ENCODE measurements at regions not wholly inside any gene's neighbourhood (a gene's known extent, or its start where the extent isn't known, plus 50 kb on each side); places are given as distances from the start of the nearest gene placed in this dataset.
"Not testable (repeated sequence)": the region's sequence is repeated elsewhere in the genome, so short reads cannot be mapped to it uniquely, and the experiment has no call there.

DNA sequence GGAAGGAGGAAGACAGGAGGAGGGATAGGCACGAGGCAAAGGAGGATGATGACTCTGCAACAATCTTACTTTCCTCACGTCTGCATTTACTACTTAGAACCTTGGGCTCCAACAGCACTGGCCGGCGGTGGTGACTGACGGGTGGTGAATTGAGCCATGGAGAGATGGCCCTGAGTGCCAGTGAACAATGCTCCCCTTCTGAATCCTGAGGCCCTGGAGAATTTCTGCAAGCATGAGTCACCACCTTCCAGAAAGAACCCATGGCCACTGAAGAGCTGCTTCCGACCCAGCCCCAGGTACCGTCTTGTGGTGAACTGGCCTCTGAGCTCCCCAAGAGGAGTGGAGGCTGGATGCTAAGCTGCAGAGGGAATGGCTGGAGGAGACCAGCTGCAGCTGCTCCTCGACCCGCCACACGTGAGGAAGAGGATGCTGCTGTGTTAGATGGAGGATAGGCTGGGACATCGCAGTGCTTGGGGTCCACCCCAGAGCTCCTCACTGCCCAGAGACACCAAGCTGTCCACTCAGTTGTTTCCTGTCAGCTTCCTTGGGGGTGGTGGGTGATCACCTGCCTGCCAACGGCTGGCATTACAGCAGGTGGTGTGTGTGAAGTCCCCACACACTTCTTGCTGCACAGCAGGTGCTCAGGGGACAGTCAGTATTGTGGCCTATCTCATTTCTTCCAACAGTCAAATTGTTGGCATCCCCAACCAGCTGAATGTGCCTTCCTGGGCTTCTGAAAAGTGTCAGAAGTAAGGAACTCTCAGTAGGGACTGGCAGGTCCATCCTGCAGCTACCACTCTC is 186.5 kb upstream of the ID2 start:
- no peak for DNase-seq (ENCODE audit: low read depth)

DNA sequence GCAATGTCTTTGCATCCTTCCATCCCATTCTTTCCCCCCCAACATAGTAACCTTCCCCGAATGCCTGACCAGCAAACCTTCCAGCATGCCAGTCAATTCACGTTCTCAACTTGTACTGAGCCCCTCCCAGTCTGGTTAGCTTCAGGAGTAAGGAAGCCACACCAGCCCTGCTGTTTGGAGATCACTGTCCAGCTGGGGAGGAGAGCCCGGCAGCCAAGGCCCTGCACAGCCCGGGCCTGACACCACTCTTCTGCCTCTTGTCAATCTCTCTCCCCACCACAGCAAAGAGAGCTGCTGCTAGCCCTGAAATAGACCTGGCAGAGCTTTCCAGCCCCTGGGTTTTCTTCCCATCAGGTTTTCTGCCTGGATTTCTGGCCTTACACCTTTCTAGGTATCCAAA is 185.8 kb upstream of the ID2 start:
- DNase-seq (ENCODE audit: low read depth) = no peak

DNA sequence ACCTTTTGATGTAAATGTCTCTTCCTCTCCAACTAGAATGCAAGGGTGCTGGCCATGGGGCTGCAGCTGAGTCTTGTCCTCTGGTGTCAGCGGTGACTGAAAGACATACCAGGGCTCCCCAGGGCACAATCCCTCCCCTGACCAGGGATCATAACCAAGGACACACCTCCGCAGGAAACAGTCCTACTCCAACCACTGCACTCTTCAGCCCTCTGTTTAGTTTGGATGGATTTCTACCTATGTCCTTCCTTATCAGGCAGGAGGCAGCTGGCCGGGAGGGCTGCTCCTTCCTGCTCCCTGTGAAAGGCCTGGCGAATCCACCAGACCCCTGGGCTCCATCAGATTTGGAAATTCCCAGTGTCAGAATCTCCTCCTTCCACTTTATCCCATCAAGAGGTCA is 185.2 kb upstream of the ID2 start:
- DNase-seq (ENCODE audit: low read depth) = no peak

DNA sequence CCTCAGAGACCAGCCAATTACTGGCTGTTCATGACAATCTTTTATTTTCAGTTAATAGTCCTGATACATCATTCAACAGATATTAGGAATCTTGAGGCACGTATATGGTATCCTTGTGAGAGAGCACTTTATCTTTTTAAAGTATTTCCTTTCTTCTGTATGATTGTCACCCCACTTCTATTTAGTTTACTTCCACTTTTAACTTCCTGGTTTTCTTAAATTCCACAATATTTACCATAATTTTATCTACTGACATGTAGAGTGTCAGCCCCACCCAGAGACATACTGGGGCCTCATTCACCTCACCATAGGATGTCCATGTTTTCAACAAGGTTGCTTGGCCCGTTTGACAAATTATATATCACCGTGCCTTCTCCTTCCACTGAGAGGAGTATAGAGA is 182.9 kb upstream of the ID2 start:
- DNase-seq (ENCODE audit: low read depth) = no peak

DNA sequence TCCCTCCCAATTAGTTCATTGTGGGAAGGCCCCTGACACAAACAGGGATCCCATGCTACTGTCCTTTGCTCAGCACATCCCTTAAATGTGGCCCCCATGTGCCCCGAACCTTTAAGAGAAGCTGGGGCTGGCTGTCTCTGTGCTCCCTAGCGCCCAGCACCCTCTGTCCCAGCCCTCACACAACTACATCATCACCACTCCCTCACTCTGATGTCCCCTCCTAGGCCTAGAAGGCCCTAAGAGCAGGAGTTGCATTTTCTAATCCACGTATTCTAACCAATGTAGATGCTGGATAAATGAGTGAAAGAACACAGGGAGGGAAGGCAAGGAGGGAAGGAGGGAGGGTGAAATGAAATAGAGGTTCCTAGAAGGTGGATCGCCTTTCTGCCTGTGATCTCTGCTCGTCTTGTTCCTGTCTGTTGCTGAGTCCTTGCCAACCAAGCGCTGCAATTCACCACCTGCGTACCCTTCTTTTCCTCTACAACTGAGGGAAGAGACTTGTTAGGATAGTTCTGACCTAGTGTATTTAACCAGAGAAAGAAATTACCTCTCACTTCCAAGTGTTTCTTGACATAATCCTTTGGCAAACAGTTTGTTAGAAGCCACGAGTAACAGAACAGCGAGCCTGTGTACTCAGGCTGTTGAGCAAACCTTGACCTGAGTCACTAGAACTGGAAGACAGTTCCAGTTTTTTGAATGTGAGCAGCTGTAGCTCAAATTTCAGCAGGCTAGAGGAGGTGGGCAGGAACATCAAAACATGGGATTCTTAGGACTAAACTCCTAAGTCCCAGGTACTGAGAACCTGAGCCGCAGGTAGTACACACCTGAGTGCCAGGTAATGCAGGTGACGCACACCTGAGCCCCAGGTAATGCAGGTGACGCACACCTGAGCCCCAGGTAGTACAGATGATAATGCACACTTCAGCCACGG is 181.5 kb upstream of the ID2 start:
- no peak for DNase-seq (ENCODE audit: low read depth)

DNA sequence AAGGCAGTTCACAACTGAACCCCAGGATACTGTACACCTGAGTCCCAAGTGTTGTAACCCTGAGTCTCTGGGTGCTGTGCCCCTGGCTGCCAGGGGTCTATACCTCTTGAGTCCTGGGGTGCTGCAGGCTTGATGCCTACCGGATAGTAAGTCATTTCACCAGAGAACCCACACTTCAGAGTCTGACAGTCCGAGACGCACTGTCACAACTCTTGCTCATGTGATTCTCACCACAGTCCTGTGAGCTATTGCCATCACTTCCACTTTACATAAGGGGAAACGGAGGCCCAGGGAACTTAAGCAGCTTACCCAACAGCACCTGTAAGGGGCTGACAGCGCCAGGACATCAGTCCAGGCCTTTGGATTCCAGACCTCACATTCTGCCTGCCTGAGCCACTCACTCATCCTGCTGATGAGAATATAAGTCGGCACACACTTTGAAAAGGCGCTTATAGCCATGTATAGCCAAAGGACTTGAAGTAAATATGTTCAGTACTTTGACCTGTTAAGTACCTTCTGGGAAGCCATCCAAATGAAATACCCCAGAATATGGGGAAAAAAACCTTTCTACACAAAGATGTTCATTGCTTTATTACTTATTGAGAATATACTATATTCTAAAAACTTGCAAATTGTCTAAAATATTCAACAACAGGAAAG is 180.7 kb upstream of the ID2 start:
- DNase-seq (ENCODE audit: low read depth) = no peak

DNA sequence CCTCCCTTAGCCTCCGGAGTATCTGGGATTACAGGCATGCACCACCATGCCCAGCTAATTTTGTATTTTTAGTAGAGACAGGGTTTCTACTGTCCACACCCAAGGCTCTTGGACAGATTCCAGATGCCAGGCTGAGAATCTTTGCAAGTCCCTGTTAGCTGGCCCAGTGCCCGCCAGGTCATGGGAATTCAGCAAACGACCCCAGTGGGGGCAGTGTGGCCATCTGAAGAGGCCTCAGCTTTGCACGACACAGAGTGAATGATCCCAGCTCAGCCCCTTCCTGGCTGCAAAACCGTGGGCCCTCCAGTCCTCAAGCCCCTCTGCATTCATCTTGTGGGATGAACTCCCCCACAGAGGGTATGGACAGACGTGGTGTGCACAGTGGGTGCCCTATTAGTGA is 179.5 kb upstream of the ID2 start:
- DNase-seq (ENCODE audit: low read depth) = no peak

DNA sequence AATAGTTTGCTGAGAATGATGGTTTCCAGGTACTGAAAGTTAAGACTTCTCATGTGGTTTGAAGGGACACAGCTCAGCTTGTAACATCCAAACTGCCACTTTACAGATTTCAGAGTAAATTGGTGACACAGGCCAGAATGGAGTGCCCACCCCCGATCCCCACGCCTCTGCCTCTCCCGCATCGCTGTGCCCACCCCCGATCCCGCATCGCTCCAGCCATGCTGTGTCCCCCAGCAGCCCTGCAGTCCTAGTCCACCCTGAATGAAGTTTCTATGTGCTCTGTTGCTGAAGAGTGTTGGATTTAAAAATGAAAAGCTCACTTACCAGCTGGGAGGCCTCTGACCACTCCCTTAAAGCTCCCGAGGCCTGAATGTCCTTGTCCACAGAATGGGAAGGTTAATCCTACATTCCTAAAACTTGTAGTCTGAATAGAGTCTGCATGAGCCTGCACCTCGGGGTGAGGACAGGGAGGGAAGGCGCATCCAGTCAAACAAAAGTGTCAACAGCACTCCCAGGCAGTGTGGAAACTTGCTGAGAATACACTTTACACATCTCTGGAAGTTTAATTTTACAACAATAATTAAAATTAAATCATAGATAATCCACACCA is 176.4 kb upstream of the ID2 start:
- no peak for DNase-seq (ENCODE audit: low read depth)

DNA sequence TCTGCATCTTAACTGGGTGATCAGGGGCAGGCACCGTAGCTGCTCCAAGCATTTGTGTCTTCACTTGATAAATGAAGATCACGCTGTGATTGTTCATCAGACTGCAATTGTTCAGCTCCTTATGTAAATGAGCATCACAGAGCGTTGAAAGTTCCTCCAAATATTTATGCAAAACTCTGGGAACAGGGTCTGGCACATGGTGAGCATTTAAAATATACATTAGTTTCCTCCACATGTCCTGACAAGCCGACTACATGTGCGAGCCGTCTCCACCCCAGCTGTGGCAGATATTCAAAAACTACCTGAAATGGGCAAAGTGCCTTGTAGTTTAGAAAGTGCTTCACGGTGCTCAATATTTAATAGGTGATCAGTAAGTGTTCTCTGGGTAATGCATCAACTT is 175.1 kb upstream of the ID2 start:
- DNase-seq (ENCODE audit: low read depth) = no peak

DNA sequence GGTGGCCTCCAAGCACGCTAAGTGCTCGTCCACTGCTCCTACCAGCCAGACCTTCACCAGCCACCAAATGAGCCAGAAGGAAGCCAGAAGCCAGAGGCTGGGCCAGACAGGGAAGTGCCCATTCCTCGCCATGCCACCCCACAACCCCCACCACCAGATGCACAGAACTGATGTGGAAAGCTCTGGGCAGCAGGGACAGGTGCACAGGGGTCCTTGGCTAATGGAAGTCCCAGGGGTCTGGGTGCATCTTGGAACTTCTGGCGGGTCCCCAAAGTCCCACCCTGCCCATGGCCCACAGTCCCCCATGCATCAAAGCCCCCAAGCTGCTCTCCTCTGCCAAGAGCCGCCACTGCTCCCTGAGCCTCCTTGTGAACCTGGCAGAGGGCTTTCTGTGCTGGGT is 173.1 kb upstream of the ID2 start:
- no peak for DNase-seq (ENCODE audit: low read depth)

DNA sequence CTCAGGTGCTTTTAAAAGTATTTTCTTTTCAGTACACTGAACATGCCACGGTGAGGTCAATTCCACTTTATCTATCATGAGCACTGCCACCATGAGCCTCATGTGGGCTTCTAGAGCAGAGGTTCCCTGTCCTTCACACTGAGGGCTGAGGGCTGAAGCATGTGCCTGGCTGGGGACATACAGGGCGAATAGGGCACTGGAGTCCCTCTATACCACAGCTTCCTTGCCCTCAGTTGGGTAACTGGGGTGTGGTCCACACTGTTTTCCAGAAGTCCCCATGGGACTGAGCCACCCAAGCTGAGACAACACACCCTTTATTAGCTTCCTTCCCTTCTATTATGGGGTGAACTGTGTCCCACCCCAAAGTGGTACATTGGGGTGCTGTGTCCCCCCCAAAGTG is 172.2 kb upstream of the ID2 start:
- no peak for DNase-seq (ENCODE audit: low read depth)

DNA sequence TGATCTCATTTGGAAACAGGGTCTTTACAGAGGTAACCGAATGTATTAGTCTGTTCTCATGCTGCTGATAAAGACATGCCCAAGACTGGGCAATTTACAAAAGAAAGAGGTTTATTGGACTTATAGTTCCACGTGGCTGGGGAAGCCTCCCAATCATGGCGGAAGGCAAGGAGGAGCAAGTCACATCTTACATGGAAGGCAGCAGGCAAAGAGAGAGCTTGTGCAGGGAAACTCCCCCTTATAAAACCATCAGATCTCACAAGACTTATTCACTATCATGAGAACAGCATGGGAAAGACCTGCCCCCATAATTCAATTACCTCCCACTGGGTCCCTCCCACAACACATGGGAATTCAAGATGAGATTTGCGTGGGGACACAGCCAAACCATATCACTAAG is 171.8 kb upstream of the ID2 start:
- not testable (repeated sequence) for DNase-seq (ENCODE audit: low read depth)

DNA sequence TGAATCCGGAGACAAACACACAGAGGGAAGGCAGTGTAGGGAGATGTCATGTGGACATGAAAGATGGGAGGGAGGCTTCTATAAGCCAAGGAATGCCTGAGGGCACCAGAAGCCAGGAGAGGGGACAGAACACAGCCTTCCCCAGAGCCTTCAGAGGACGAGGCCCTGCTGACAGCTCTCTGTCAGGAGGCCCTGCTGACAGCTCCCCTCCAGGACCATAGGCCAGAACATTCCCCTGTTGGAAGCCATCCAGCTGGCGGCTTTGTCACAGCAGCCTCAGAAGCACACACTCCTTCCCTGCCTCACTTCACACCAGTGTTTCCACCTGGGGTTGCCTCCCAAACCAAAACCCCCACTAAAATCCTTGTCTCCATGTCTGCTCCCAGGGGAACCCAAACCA is 171.3 kb upstream of the ID2 start:
- DNase-seq (ENCODE audit: low read depth) = no peak

DNA sequence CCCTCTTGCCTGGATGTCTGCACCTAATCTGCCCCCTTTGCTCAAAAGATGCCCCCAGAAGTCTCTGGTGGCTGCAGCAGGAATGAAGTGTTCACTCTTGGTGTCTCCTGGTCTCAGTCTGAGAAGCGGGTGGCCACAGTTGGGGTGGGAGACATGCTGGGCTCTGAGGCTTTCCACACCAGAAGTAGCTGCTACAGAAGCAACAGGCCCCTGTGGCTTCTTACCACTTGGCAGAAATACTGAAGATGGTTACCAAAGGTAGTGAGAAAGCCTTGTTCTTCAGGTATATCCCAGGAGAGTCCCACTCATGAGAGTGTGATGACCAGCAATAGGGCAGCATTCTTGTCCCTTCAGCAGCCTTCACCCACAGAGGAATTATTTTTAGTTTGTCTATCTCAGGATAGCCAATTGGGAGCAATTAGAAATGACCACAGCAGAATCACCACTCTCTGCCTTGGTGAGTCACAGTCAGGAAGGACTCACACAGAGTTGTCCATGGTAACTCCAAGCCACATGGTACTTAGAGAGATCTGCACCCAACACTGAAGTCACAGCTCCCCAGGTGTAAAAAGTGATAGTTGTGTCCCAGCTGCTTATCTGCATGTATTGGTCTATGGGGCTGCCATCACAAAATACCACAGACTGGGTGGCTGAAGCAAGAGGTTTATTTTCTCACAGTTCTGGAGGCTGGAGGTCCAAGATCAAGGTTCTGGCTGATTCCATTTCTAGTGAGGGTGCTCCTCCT is 169.8 kb upstream of the ID2 start:
- DNase-seq (ENCODE audit: low read depth) = no peak

DNA sequence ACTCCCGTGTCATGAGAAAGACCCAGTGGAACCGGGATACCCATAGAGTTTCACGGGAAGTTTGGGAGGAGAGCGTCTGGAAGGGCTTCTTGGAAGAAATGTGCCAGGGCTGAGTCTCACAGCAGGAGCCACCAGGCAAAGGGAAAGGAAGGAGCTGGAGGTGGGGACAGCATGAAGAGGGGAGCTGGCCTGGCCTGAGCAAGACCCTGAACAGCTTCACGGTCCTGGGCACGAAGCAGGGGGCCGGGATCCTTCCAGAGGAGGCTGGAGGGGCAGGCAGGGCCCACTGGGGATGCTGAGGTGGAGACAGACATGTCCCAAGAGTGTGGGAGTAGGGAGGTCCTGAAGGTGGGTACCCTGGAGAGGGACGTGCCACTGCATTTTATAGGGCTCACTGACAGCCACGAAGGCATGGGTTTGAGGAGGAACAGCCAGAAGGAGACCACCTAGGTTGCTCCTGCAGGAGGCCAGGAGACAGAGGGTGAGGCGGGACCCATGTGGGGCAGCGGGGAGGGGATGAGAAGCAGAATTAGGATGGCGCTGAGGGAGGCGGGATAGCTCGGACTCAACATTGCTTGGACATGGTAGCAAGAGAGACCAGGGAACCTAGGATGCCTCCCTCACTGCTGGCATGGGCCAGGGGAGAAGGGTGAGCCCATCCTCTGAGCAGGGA is 168.1 kb upstream of the ID2 start:
- no peak for DNase-seq (ENCODE audit: low read depth)

DNA sequence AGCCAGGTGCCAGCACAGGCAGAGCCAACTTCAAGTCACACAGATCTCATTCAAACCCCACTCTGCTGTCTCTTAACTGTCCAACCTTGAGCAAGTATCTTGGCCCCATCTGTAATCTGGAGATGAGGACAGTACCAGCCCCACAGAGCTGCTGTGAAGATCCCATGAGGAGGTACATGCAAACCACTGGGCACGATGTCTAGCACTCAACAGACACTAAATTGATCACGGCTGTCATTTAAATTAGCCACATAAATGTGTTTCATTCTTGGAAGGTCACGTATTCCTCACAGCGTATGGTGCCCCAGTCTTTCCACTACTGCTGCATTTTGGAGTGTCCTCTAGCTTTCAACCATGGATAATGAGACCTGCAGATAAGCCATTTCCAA is 167.6 kb upstream of the ID2 start:
- DNase-seq (ENCODE audit: low read depth) = no peak

DNA sequence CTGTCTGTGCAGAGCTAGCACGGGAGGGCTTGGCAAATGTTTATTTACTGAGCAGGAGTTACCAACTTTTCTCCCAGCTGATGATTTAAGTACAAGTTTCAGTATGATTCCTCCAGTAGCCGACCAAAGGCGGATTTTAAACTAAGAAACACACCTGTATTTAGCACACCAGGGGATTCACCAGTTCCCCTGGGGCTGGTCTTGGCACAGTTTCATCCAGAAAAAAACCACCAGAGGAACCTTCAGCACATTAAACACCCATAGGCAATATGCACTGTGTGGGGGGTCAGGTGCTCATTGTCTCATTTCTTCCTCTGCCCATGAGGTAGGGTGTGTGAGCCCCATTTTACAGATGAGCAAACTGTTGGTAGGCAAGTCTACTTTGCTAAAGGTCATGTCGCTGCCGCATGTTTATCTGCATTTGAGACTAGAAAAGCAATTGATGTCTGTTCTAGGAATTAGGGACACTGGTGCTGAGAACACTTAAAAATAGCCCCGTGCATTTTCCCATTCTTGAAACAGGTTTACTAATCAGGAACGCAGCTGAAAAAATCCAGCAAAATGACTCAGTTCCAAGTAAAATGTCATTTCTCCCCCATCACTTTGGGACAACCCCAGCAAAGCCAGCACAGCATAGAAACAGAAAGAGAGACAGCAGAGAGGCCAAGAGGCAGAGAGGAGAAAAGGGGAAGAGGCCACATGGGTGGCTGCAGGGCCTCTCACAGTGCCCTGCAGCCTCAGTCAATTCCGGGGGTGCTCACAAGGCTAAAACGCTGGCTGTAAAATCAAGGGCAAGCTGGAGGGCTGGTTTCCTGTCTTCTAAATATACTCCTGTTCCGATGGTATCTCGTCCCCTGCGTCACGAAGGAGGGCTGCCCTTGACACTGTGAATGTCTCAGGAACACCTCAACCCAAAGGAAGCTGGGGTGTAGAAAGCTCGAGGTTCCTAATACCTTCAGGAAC is 166.8 kb upstream of the ID2 start:
- DNase-seq (ENCODE audit: low read depth) = peak; percentile 16

DNA sequence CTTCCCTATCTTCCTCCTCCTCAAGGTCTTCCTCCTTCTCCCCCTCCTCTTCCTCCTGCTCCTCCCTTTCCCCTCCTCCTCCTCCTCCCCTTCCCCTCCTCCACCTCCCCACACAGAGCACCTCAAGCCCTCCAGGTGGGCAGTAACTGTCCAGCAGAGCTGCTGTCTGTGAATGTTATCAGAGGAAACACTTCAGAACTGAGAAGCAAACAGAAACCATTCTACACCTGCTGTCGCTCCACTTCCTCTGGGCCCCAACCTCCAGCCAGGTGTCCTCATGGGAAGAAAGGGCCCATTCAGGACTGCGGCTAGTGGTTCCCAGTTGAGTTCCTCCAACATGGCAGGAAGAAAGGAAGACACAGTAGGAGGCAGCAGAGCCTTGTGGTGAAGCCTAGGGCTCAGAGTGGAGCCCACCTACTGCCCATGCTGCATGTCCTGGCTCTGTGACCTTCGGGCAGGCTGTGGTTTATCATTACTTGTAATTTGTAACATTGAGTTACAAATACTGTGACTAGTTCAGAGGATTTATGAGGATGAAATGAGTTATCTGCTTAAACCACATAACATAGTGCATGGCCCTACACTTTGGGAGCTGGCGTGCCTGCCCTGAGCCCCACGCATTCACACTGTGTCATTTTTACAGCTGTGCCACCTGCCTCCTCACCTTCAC is 165.9 kb upstream of the ID2 start:
- DNase-seq (ENCODE audit: low read depth) = no peak

DNA sequence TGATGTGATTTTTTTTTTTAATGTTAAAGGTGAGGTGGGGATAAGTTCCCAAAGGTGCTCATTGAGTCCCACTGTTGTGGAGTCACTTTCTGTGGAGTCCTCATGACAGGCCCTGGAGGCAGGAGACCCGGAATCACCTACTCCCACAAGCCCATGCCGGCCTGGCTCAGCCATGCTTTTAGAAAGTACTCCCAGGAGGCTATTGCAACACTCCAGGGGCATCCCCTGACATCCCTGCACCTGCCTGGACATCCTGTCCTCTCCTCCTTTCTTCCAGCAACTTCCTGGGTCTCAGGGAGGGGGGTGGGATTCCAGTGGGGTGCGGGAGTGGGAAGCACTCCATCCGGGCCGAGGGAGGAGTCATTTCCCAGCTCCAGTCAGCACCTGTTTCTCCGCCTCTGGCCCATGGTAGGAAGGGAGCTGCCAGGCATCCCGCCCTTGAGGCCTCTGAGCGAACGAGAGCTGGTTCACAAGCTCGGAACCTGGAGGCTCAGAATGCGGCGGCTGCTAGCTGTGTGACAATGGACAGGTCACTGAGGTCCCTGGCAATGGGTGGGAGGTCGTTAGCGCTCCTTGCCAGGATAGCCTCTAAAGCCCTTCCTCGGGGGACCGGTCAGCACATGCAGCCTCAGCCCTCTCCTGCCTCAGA is 163.9 kb upstream of the ID2 start:
- no peak for DNase-seq (ENCODE audit: low read depth)

Measured in activated T-helper 1 cell treated with Interleukin-2 at 50 U/mL for 16 hours (primary cell).